ENCODE measurements at regions not wholly inside any gene's neighbourhood (a gene's known extent, or its start where the extent isn't known, plus 50 kb on each side); places are given as distances from the start of the nearest gene placed in this dataset.

DNA sequence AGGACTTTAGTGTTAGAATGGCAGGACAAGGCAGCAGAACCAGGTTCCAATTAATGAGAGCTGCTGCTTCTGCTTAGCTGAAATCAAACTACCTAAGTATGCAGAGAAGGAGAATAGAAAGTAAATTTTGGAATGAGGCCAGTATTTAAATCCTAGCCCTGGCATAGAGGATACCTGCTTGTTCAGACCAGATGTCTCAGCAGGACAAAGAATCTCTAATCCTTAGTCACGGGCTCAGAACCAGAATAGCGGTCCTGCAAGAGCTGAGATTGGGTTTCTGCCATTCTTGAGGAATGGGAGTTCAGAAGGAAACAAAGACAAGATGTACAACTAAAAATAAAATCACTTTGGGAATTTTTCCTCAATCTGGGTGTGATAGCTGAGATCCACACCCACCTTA, 550.8 kb upstream of the TMEM132C start:
- H3K27ac ChIP-seq (ENCODE audit: low read length) = no peak overlapping the region
- intact Hi-C loops (cut with micrococcal nuclease) = no loop called here
- no peak overlapping the region for H3K4me2 ChIP-seq (ENCODE audit: low read length)
- no peaks in the 10 kb centered on the region for H3K79me2 ChIP-seq (ENCODE audit: low read length)
- no peaks in the 10 kb centered on the region for H3K9me2 ChIP-seq (replicated peaks; ENCODE audit: low read length)
- H3K9ac ChIP-seq (ENCODE audit: low read length) = no peak overlapping the region
- no peak for TF ChIP-seq EZH2 (IDR thresholded peaks at IDR 0.05; ENCODE audit: low read length, unreplicated experiment)
- TF ChIP-seq EZH2phosphoT487 (IDR thresholded peaks at IDR 0.05; ENCODE audit: borderline replicate concordance, low read length) = no peak
- no peak overlapping the region for H2AFZ ChIP-seq (ENCODE audit: low read length)
- H3K4me3 ChIP-seq (ENCODE audit: low read length) = no peak overlapping the region
- DNase-seq (no peak), ATAC-seq (no peak)
- no peaks in the 10 kb centered on the region for H3F3A ChIP-seq (ENCODE audit: low read length, unreplicated experiment)
- CTCF ChIA-PET = no interaction called here
- H3K36me3 ChIP-seq (ENCODE audit: low read depth, low read length) = no peaks in the 10 kb centered on the region
- no peaks in the 10 kb centered on the region for H3K4me1 ChIP-seq (ENCODE audit: insufficient read depth, low read length)
- no peaks in the 10 kb centered on the region for H4K20me1 ChIP-seq (ENCODE audit: low read length)
- POLR2A ChIA-PET (ENCODE audit: unreplicated experiment) = no interaction called here
- H3K27me3 ChIP-seq (ENCODE audit: low read length) = peaks cover 78% of the 10 kb centered on the region
- BruUV-seq (replicated peaks) = no TSS peak
- no peaks in the 10 kb centered on the region for H3K9me3 ChIP-seq (ENCODE audit: low read length)

DNA sequence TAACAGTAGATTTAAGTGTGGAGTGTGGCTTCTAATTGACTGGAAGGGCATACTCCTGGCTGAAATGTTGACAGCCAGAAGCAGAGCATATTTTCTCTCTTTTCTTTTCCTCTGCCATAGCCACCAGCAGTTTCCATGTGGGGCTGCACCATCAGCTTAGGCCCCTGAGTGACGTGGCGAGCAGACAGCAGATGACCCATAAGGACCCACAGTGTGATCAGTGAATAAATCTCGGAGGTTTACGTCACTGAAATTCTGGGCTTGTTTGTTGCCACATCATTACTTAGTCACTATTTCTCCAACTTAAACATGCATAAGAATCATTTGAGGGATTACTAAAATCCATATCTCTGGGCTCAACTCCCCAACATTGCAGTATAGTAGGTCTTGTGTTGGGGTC, 549.7 kb upstream of the TMEM132C start:
- DNase-seq (no peak), ATAC-seq (no peak)
- Histone ChIP-seq H4K20me1 (ENCODE audit: low read length) (no peaks in the 10 kb centered on the region), H3F3A (ENCODE audit: low read length, unreplicated experiment) (no peaks in the 10 kb centered on the region), H2AFZ (ENCODE audit: low read length) (no peak overlapping the region), H3K4me3 (ENCODE audit: low read length) (no peak overlapping the region), H3K9me2 (replicated peaks; ENCODE audit: low read length) (no peaks in the 10 kb centered on the region), H3K27me3 (ENCODE audit: low read length) (peaks cover 79% of the 10 kb centered on the region), H3K9ac (ENCODE audit: low read length) (no peak overlapping the region), H3K4me2 (ENCODE audit: low read length) (no peak overlapping the region), H3K4me1 (ENCODE audit: insufficient read depth, low read length) (no peaks in the 10 kb centered on the region), H3K36me3 (ENCODE audit: low read depth, low read length) (no peaks in the 10 kb centered on the region), H3K9me3 (ENCODE audit: low read length) (no peaks in the 10 kb centered on the region), H3K27ac (ENCODE audit: low read length) (no peak overlapping the region), H3K79me2 (ENCODE audit: low read length) (no peaks in the 10 kb centered on the region)
- CTCF ChIA-PET = no interaction called here
- intact Hi-C loops (cut with micrococcal nuclease) = no loop called here
- POLR2A ChIA-PET (ENCODE audit: unreplicated experiment) = no interaction called here
- no peak for TF ChIP-seq EZH2phosphoT487 (IDR thresholded peaks at IDR 0.05; ENCODE audit: borderline replicate concordance, low read length)
- no peak for TF ChIP-seq EZH2 (IDR thresholded peaks at IDR 0.05; ENCODE audit: low read length, unreplicated experiment)
- TF ChIP-seq, protein P1, sequence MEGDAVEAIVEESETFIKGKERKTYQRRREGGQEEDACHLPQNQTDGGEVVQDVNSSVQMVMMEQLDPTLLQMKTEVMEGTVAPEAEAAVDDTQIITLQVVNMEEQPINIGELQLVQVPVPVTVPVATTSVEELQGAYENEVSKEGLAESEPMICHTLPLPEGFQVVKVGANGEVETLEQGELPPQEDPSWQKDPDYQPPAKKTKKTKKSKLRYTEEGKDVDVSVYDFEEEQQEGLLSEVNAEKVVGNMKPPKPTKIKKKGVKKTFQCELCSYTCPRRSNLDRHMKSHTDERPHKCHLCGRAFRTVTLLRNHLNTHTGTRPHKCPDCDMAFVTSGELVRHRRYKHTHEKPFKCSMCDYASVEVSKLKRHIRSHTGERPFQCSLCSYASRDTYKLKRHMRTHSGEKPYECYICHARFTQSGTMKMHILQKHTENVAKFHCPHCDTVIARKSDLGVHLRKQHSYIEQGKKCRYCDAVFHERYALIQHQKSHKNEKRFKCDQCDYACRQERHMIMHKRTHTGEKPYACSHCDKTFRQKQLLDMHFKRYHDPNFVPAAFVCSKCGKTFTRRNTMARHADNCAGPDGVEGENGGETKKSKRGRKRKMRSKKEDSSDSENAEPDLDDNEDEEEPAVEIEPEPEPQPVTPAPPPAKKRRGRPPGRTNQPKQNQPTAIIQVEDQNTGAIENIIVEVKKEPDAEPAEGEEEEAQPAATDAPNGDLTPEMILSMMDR (conservative IDR thresholded peaks at IDR 0.05; ENCODE audit: low read depth, low read length) = no peak
- BruUV-seq (replicated peaks) = no TSS peak

DNA sequence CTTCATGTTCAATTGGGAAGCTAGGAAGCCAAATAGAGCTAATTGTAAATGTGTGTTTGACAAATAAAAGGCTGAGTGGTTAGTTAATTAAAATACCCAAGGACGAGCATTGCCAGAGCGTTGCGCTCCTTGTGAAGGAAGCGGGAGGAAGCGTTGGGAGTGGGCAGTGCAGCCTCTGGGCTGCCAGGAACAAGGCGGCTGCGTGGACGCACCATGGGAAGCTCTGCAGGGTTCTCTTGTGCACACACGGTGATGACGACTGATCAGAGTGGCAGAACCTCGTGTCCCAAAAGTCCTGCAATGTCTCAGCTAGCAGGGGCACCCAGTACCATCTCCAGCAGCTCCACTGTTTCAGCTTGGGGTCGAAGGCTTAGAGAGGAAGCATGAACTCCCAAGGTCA, 546.6 kb upstream of the TMEM132C start:
- Histone ChIP-seq H3K9me2 (replicated peaks; ENCODE audit: low read length) (no peaks in the 10 kb centered on the region), H3K27ac (ENCODE audit: low read length) (no peak overlapping the region), H3K4me3 (ENCODE audit: low read length) (no peak overlapping the region), H3K27me3 (ENCODE audit: low read length) (peaks cover 84% of the 10 kb centered on the region), H4K20me1 (ENCODE audit: low read length) (no peaks in the 10 kb centered on the region), H3K9me3 (ENCODE audit: low read length) (no peaks in the 10 kb centered on the region), H3K36me3 (ENCODE audit: low read depth, low read length) (no peaks in the 10 kb centered on the region), H3K4me2 (ENCODE audit: low read length) (no peak overlapping the region), H3K79me2 (ENCODE audit: low read length) (no peaks in the 10 kb centered on the region), H3F3A (ENCODE audit: low read length, unreplicated experiment) (no peaks in the 10 kb centered on the region), H2AFZ (ENCODE audit: low read length) (no peak overlapping the region), H3K9ac (ENCODE audit: low read length) (no peak overlapping the region), H3K4me1 (ENCODE audit: insufficient read depth, low read length) (no peaks in the 10 kb centered on the region)
- ATAC-seq (no peak), DNase-seq (no peak)
- intact Hi-C loops (cut with micrococcal nuclease) = no loop called here
- CTCF ChIA-PET = no interaction called here
- BruUV-seq (replicated peaks) = no TSS peak
- TF ChIP-seq EZH2 (IDR thresholded peaks at IDR 0.05; ENCODE audit: low read length, unreplicated experiment) (no peak), EZH2phosphoT487 (IDR thresholded peaks at IDR 0.05; ENCODE audit: borderline replicate concordance, low read length) (no peak)
- TF ChIP-seq, protein P1 (conservative IDR thresholded peaks at IDR 0.05; ENCODE audit: low read depth, low read length) = no peak
- POLR2A ChIA-PET (ENCODE audit: unreplicated experiment) = no interaction called here

Measured in PC-3 (cell line).